WTC11 (cell line): ENCODE measurements at regions not wholly inside any gene's neighbourhood (a gene's known extent, or its start where the extent isn't known, plus 50 kb on each side); places are given as distances from the start of the nearest gene placed in this dataset.

Source experiments
- ATAC-seq: fragments of 200-7000 bp; cut with Tn5 transposase; 2 replicates; pipeline ENCODE4 v1.10.0; 2021; ENCODE audit warnings: mild to moderate bottlenecking, moderate library complexity
- CTCF ChIA-PET: fragments of 300-600 bp; sonication (Branson Sonifier 250); formaldehyde crosslinking; loops from one replicate; lab custom pipeline; 2021; ENCODE audit warnings: antibody characterized with exemption; lab: Charles Lee
- POLR2A ChIA-PET: fragments of 350-600 bp; sonication (Branson Sonifier 250); formaldehyde crosslinking; loops from one replicate; lab custom pipeline; 2021; ENCODE audit warnings: antibody characterized with exemption; lab: Charles Lee
- DNase-seq: peaks from one replicate; pipeline ENCODE4 v3.0.0; 2021; ENCODE audit warnings: low spot score
- H3K27ac Mint-ChIP-seq: 2 replicates; pipeline ENCODE4 v1.8.0; 2021; ENCODE audit warnings: mixed read lengths
- H3K27me3 Mint-ChIP-seq: 2 replicates; pipeline ENCODE4 v1.8.0; 2021; ENCODE audit warnings: low read depth, mild to moderate bottlenecking, moderate library complexity, mixed read lengths
- H3K36me3 Mint-ChIP-seq: 2 replicates; pipeline ENCODE4 v1.8.0; 2021; ENCODE audit warnings: mixed read lengths
- H3K4me1 Mint-ChIP-seq: 2 replicates; pipeline ENCODE4 v1.8.0; 2022; ENCODE audit warnings: mixed read lengths
- H3K4me3 Mint-ChIP-seq: 2 replicates; pipeline ENCODE4 v1.8.0; 2021; ENCODE audit warnings: mild to moderate bottlenecking, moderate library complexity, mixed read lengths
- H3K9me3 Mint-ChIP-seq: 2 replicates; pipeline ENCODE4 v1.8.0; 2021; ENCODE audit warnings: mixed read lengths
- AFF4 ChIP-seq: sonication (generic); formaldehyde crosslinking; IDR thresholded peaks from 2 replicates; pipeline ENCODE4 v1.8.1; 2023; ENCODE audit warnings: mild to moderate bottlenecking, missing genetic modification reagents, borderline replicate concordance
- ARID4B ChIP-seq: sonication (generic); formaldehyde crosslinking; IDR thresholded peaks from 2 replicates; pipeline ENCODE4 v1.8.0; 2023; ENCODE audit warnings: missing genetic modification reagents, mild to moderate bottlenecking, borderline replicate concordance
- ATF1 ChIP-seq: sonication (generic); formaldehyde crosslinking; IDR thresholded peaks from 2 replicates; pipeline ENCODE4 v1.8.1; 2023; ENCODE audit warnings: mild to moderate bottlenecking, moderate library complexity, missing genetic modification reagents
- CREM ChIP-seq: sonication (generic); formaldehyde crosslinking; IDR thresholded peaks from 2 replicates; pipeline ENCODE4 v1.8.1; 2022; ENCODE audit warnings: mild to moderate bottlenecking, missing genetic modification reagents, moderate library complexity
- CTCF ChIP-seq: fragments of 200-600 bp; IDR thresholded peaks from 2 replicates; pipeline ENCODE4 v1.8.0; 2022; ENCODE audit warnings: antibody characterized with exemption
- FOXJ3 ChIP-seq: sonication (generic); formaldehyde crosslinking; IDR thresholded peaks from 2 replicates; pipeline ENCODE4 v1.9.0; 2021; ENCODE audit warnings: missing genetic modification reagents, mild to moderate bottlenecking, borderline replicate concordance
- FOXK1 ChIP-seq: sonication (generic); formaldehyde crosslinking; IDR thresholded peaks from 2 replicates; pipeline ENCODE4 v1.8.0; 2022; ENCODE audit warnings: mild to moderate bottlenecking, moderate library complexity, missing genetic modification reagents
- GRHL2 ChIP-seq: fragments of 250-450 bp; sonication (Bioruptor Pico); IDR thresholded peaks from 2 replicates; pipeline ENCODE4 v1.8.0; 2022; ENCODE audit warnings: mild to moderate bottlenecking, moderate library complexity; ENCODE audit not compliant: insufficient replicate concordance, severe bottlenecking
- HMGA2 ChIP-seq: fragments of 250-450 bp; sonication (Bioruptor Pico); IDR thresholded peaks from 2 replicates; pipeline ENCODE4 v1.4.0; 2021; ENCODE audit warnings: mild to moderate bottlenecking, moderate library complexity
- IRF1 ChIP-seq: sonication (generic); formaldehyde crosslinking; IDR thresholded peaks from 2 replicates; pipeline ENCODE4 v1.8.0; 2023; ENCODE audit warnings: missing genetic modification reagents
- KAT7 ChIP-seq: sonication (generic); formaldehyde crosslinking; IDR thresholded peaks from 2 replicates; pipeline ENCODE4 v1.8.1; 2023; ENCODE audit warnings: missing genetic modification reagents, mild to moderate bottlenecking, borderline replicate concordance
- RELA ChIP-seq: sonication (generic); formaldehyde crosslinking; IDR thresholded peaks from 2 replicates; pipeline ENCODE4 v1.8.1; 2022; ENCODE audit warnings: missing genetic modification reagents, mild to moderate bottlenecking, borderline replicate concordance
- SMAD4 ChIP-seq: sonication (generic); formaldehyde crosslinking; IDR thresholded peaks from 2 replicates; pipeline ENCODE4 v1.8.0; 2022; ENCODE audit warnings: mild to moderate bottlenecking, missing genetic modification reagents
- SP1 ChIP-seq: sonication (generic); formaldehyde crosslinking; conservative IDR thresholded peaks from 2 replicates; pipeline ENCODE4 v1.8.1; 2022; ENCODE audit warnings: missing genetic modification reagents
- TEAD4 ChIP-seq: sonication (generic); formaldehyde crosslinking; IDR thresholded peaks from 2 replicates; pipeline ENCODE4 v1.8.0; 2022; ENCODE audit warnings: mild to moderate bottlenecking, missing genetic modification reagents
- USF1 ChIP-seq: sonication (generic); formaldehyde crosslinking; IDR thresholded peaks from 2 replicates; pipeline ENCODE4 v1.8.0; 2022; ENCODE audit warnings: mild to moderate bottlenecking, missing genetic modification reagents
- ZBTB21 ChIP-seq: sonication (generic); formaldehyde crosslinking; IDR thresholded peaks from 2 replicates; pipeline ENCODE4 v1.8.1; 2023; ENCODE audit warnings: mild to moderate bottlenecking, missing genetic modification reagents, borderline replicate concordance
- ZNF121 ChIP-seq: sonication (generic); formaldehyde crosslinking; IDR thresholded peaks from 2 replicates; pipeline ENCODE4 v1.8.0; 2023; ENCODE audit warnings: missing genetic modification reagents
- ZNF219 ChIP-seq: sonication (generic); formaldehyde crosslinking; IDR thresholded peaks from 2 replicates; pipeline ENCODE4 v1.8.0; 2023; ENCODE audit warnings: missing genetic modification reagents, mild to moderate bottlenecking, borderline replicate concordance

GRCh38 chr14:87529081-87529480, 463.9 kb downstream of the GALC start:
- POLR2A ChIA-PET, result interaction anchor here (0.6 kb wide), 1 partner anchor 1134 kb away, joined by 3 read pairs; no protein-coding TSS in a partner anchor

More at GRCh38 chr14:87529081-87529480, 463.9 kb downstream of the GALC start:
- Mint-ChIP-seq H3K4me1 (peaks cover 13% of the 10 kb centered on the region), H3K27me3 (no peaks in the 10 kb centered on the region), H3K27ac (no peak overlapping the region; the same call in 1 of the 2 replicates), H3K9me3 (peaks cover 13% of the 10 kb centered on the region), H3K36me3 (peaks cover under 1% of the 10 kb centered on the region; the same call in 1 of the 2 replicates), H3K4me3 (no peak overlapping the region)
- DNase-seq, result peak; percentile 55
- peak; percentile 100 for ATAC-seq
- TF ChIP-seq ARID4B (CRISPR knock-in tag), result no peak
- no peak for TF ChIP-seq CTCF
- TF ChIP-seq SMAD4, result no peak
- TF ChIP-seq ZNF121, result no peak
- TF ChIP-seq ATF1 (CRISPR knock-in tag), result no peak
- no peak for TF ChIP-seq KAT7 (CRISPR knock-in tag)
- no peak for TF ChIP-seq FOXK1 (CRISPR knock-in tag)
- TF ChIP-seq RELA (CRISPR knock-in tag), result no peak
- no peak for TF ChIP-seq GRHL2 (CRISPR knock-in tag)
- TF ChIP-seq SP1 (CRISPR knock-in tag), result no peak
- TF ChIP-seq ZBTB21 (CRISPR knock-in tag), result no peak
- TF ChIP-seq USF1, result no peak
- TF ChIP-seq ZNF219 (CRISPR knock-in tag), result no peak
- no peak for TF ChIP-seq FOXJ3 (CRISPR knock-in tag)
- no peak for TF ChIP-seq TEAD4 (CRISPR knock-in tag)
- TF ChIP-seq IRF1 (CRISPR knock-in tag), result no peak
- TF ChIP-seq HMGA2 (CRISPR knock-in tag), result no peak
- no peak for TF ChIP-seq AFF4
- TF ChIP-seq CREM (CRISPR knock-in tag), result no peak
- CTCF ChIA-PET, result interaction anchor here (1.1 kb wide), 1 partner anchor 87 kb away, joined by 4 read pairs; no protein-coding TSS in a partner anchor
